GM12878 (cell line): ENCODE measurements at regions not wholly inside any gene's neighbourhood (a gene's known extent, or its start where the extent isn't known, plus 50 kb on each side); places are given as distances from the start of the nearest gene placed in this dataset.

ENCODE experiments used
- ATAC-seq: fragments of 200-7000 bp; cut with Tn5 transposase; 3 replicates; pipeline ENCODE4 v1.9.1; 2020; ENCODE audit warnings: mild to moderate bottlenecking, moderate library complexity
- BruUV-seq: library from RNA; stranded (reverse); fragments of 400-500 nt; replicated peaks from 2 replicates; lab custom pipeline; 2021; lab: Mats Ljungman, UMichigan
- CTCF ChIA-PET: fragments of 300-600 bp; sonication (Branson Sonifier 250); formaldehyde crosslinking; extraction: SDS; loops from one replicate; lab custom pipeline; 2021; ENCODE audit warnings: inconsistent platforms; lab: Yijun Ruan, JAX
- POLR2A ChIA-PET: fragments of 350-600 bp; formaldehyde crosslinking; extraction: SDS; loops from one replicate; lab custom pipeline; 2021; ENCODE audit warnings: inconsistent platforms; lab: Charles Lee
- RAD21 ChIA-PET: fragments of 300-600 bp; sonication (Branson Sonifier 250); formaldehyde crosslinking; loops from one replicate; lab custom pipeline; 2023; ENCODE audit warnings: antibody characterized with exemption; ENCODE audit not compliant: unreplicated experiment; lab: Charles Lee
- SMC1A ChIA-PET: fragments of 300-600 bp; sonication (Branson Sonifier 250); formaldehyde crosslinking; loops from one replicate; lab custom pipeline; 2023; ENCODE audit not compliant: unreplicated experiment, uncharacterized antibody; lab: Charles Lee
- DNase-seq: peaks from one replicate; pipeline ENCODE4 v3.0.0-alpha.2; 2011; ENCODE audit warnings: low read depth, low spot score
- FAIRE-seq: peaks from 3 replicates; lab custom pipeline; 2011; peaks lifted over from hg19 to GRCh38; lab: Jason Lieb, UNC
- H2AFZ ChIP-seq: 2 replicates; pipeline ENCODE4 v1.6.0; 2011; ENCODE audit warnings: low read depth, low read length, control low read depth; ENCODE audit not compliant: control insufficient read depth
- H3K27ac ChIP-seq: 2 replicates; pipeline ENCODE4 v1.5.1; 2011; ENCODE audit warnings: control low read depth; ENCODE audit not compliant: control insufficient read depth, insufficient read depth
- H3K27me3 ChIP-seq, 2 experiments: replicated peaks in 1 of 2; 2 replicates each; pipeline versions ENCODE4 v1.6.0 to v1.6.1; 2011; ENCODE audit warnings: low read length in 1 of 2; ENCODE audit not compliant: control insufficient read depth in 2 of 2, insufficient read depth in 2 of 2
- H3K36me3 ChIP-seq, 2 experiments: 2 replicates each; pipeline ENCODE4 v1.5.1; 2011; ENCODE audit warnings: low read length in 1 of 2; ENCODE audit not compliant: control insufficient read depth in 2 of 2, insufficient read depth in 2 of 2
- H3K4me1 ChIP-seq: 2 replicates; pipeline ENCODE4 v1.6.1; 2011; ENCODE audit warnings: mild to moderate bottlenecking, low read length, moderate library complexity, mixed read lengths; ENCODE audit not compliant: control insufficient read depth, insufficient read depth
- H3K4me2 ChIP-seq: 2 replicates; pipeline ENCODE4 v1.6.0; 2011; ENCODE audit warnings: control low read depth; ENCODE audit not compliant: control insufficient read depth, insufficient read depth
- H3K4me3 ChIP-seq: fragments of 200-600 bp; sonication (generic); 2 replicates; pipeline ENCODE4 v1.5.1; 2016
- H3K79me2 ChIP-seq: 2 replicates; pipeline ENCODE4 v1.6.0; 2011; ENCODE audit warnings: low read length; ENCODE audit not compliant: control insufficient read depth, insufficient read depth
- H3K9ac ChIP-seq: 2 replicates; pipeline ENCODE4 v1.8.0; 2011; ENCODE audit warnings: low read length, control low read depth, mixed read lengths; ENCODE audit not compliant: control insufficient read depth, insufficient read depth
- H3K9me3 ChIP-seq: replicated peaks from 3 replicates; pipeline ENCODE4 v1.5.1; 2011; ENCODE audit warnings: mild to moderate bottlenecking, low read length; ENCODE audit not compliant: control insufficient read depth, insufficient read depth
- H4K20me1 ChIP-seq: 2 replicates; pipeline ENCODE4 v1.6.0; 2011; ENCODE audit not compliant: control insufficient read depth, insufficient read depth
- CBX5 ChIP-seq: sonication (generic); IDR thresholded peaks from 2 replicates; pipeline ENCODE4 v1.6.1; 2016; ENCODE audit warnings: low read depth, moderate library complexity, mild to moderate bottlenecking, inconsistent platforms
- CREB1 ChIP-seq: IDR thresholded peaks from 2 replicates; pipeline ENCODE4 v1.6.1; 2012; ENCODE audit warnings: low read depth, mild to moderate bottlenecking, inconsistent platforms
- ETV6 ChIP-seq, 2 experiments: fragments of 450-650 bp in 1 of 2; IDR thresholded peaks in 1 of 2; conservative IDR thresholded peaks in 1 of 2; 2 replicates each; pipeline ENCODE4 v1.6.1; 2014; ENCODE audit warnings: antibody characterized with exemption in 1 of 2, borderline replicate concordance in 1 of 2, low read depth in 1 of 2, mild to moderate bottlenecking in 1 of 2, moderate library complexity in 1 of 2
- HDAC2 ChIP-seq: fragments of 200-600 bp; sonication (generic); IDR thresholded peaks from 2 replicates; pipeline ENCODE4 v1.6.1; 2017
- IKZF1 ChIP-seq: fragments of 450-650 bp; conservative IDR thresholded peaks from 2 replicates; pipeline ENCODE4 v1.6.1; 2017; ENCODE audit warnings: antibody characterized with exemption, mild to moderate bottlenecking
- MEF2B ChIP-seq: fragments of 450-650 bp; IDR thresholded peaks from 2 replicates; pipeline ENCODE4 v1.6.1; 2018; ENCODE audit warnings: mild to moderate bottlenecking, moderate library complexity; ENCODE audit not compliant: partially characterized antibody, poor library complexity, severe bottlenecking
- MXI1 ChIP-seq: fragments of 150-350 bp; IDR thresholded peaks from 2 replicates; pipeline ENCODE4 v1.6.1; 2011; ENCODE audit warnings: low read depth, mild to moderate bottlenecking, inconsistent platforms, low read length, improper control_type of control experiment
- MYC ChIP-seq: IDR thresholded peaks from 2 replicates; pipeline ENCODE4 v1.6.1; 2011; ENCODE audit warnings: mild to moderate bottlenecking, low read length, moderate library complexity, inconsistent platforms; ENCODE audit not compliant: insufficient read depth, insufficient replicate concordance, insufficient read length, severe bottlenecking
- NR2F1 ChIP-seq: fragments of 450-650 bp; conservative IDR thresholded peaks from 2 replicates; pipeline ENCODE4 v1.6.1; 2017; ENCODE audit warnings: mild to moderate bottlenecking
- NRF1 ChIP-seq: conservative IDR thresholded peaks from 2 replicates; pipeline ENCODE4 v1.6.1; 2011; ENCODE audit warnings: mild to moderate bottlenecking, low read depth, low read length, improper control_type of control experiment
- RAD51 ChIP-seq: fragments of 450-650 bp; IDR thresholded peaks from 2 replicates; pipeline ENCODE4 v1.6.1; 2016; ENCODE audit warnings: moderate library complexity, mild to moderate bottlenecking, inconsistent platforms
- SMC3 ChIP-seq: IDR thresholded peaks from 2 replicates; pipeline ENCODE4 v1.6.1; 2011; ENCODE audit warnings: low read length, improper control_type of control experiment, borderline replicate concordance
- SP1 ChIP-seq: IDR thresholded peaks from one replicate; pipeline ENCODE4 v1.6.1; 2011; ENCODE audit warnings: low read depth, low read length
- SREBF1 ChIP-seq: IDR thresholded peaks from 2 replicates; pipeline ENCODE4 v1.6.1; 2012; ENCODE audit warnings: mild to moderate bottlenecking, low read length
- SUZ12 ChIP-seq: fragments of 200-600 bp; sonication (generic); IDR thresholded peaks from one replicate; pipeline ENCODE4 v1.6.1; 2018; ENCODE audit warnings: antibody characterized with exemption, mild to moderate bottlenecking; ENCODE audit not compliant: unreplicated experiment
- ZBED1 ChIP-seq: IDR thresholded peaks from 2 replicates; pipeline ENCODE4 v1.6.1; 2016; ENCODE audit warnings: borderline replicate concordance
- WGBS: methylation state at CpG from one replicate; pipeline ENCODE4 v1.1.6; 2016; ENCODE audit warnings: low lambda C conversion rate; ENCODE audit not compliant: insufficient replicate concordance, insufficient coverage; ENCODE audit errors: missing lambda C conversion rate; 5-methylcytosine and 5-hydroxymethylcytosine counted together
- in situ Hi-C: fragments of 300-500 bp; cut with MboI; formaldehyde crosslinking; loops from 9 replicates; pipeline ENCODE4 v1.14.3; 2018; ENCODE audit warnings: mixed read lengths
- intact Hi-C: fragments of 100-400 bp; cut with micrococcal nuclease; formaldehyde crosslinking; loops from one replicate; pipeline ENCODE4 v1.14.2; 2022; ENCODE audit not compliant: unreplicated experiment
- TF ChIP-seq, protein P1 (sequence below): IDR thresholded peaks from 2 replicates; pipeline ENCODE4 v1.6.1; 2011; ENCODE audit warnings: mild to moderate bottlenecking, low read depth, low read length, moderate library complexity; ENCODE audit not compliant: insufficient replicate concordance

- DNase-seq (no peak), FAIRE-seq (no peak)
- WGBS = 31% methylated on average over 4 of the region's 4 CpGs
- H4K20me1 ChIP-seq = no peaks in the 10 kb centered on the region
- in situ Hi-C loops = no loop called here
- no peak overlapping the region for H3K27ac ChIP-seq
- no peak overlapping the region for H2AFZ ChIP-seq
- no peak for TF ChIP-seq SREBF1
- TF ChIP-seq SP1 = no peak
- no peak for TF ChIP-seq ZBED1
- no peak for TF ChIP-seq SUZ12
- TF ChIP-seq MXI1 = no peak
- no peak for TF ChIP-seq NRF1
- no peak for TF ChIP-seq CREB1
- no peak for TF ChIP-seq ETV6 (conservative IDR thresholded peaks at IDR 0.05 in 1 of 2, IDR thresholded peaks at IDR 0.05 in 1 of 2; ENCODE audit: borderline replicate concordance in 1 of 2, low read depth in 1 of 2)
- TF ChIP-seq, all 136 proteins: peak for 0
- ChIA-PET POLR2A (no interaction called here), RAD21 (no interaction called here), CTCF (interaction anchor here (1.1 kb wide), 1 partner anchor 57 kb away, joined by 3 read pairs; no protein-coding TSS in a partner anchor), SMC1A (interaction anchor here (0.6 kb wide), 1 partner anchor 210 kb away, joined by 3 read pairs; no protein-coding TSS in a partner anchor)
- Histone ChIP-seq H3K27me3 (peaks cover 0 to 3% of the 10 kb centered on the region in 2 experiments; a peak in 1 of 4 replicates), H3K79me2 (no peaks in the 10 kb centered on the region), H3K9ac (no peak overlapping the region), H3K9me3 (no peaks in the 10 kb centered on the region), H3K4me2 (no peak overlapping the region), H3K4me1 (no peaks in the 10 kb centered on the region), H3K36me3 (no peaks in the 10 kb centered on the region), H3K4me3 (no peak overlapping the region)
- no TSS peak for BruUV-seq
- ATAC-seq = no peak
- intact Hi-C loops = no loop called here
Observed at GRCh38 chr3:11953350-11953749, 50.8 kb upstream of the SYN2 start.

DNA sequence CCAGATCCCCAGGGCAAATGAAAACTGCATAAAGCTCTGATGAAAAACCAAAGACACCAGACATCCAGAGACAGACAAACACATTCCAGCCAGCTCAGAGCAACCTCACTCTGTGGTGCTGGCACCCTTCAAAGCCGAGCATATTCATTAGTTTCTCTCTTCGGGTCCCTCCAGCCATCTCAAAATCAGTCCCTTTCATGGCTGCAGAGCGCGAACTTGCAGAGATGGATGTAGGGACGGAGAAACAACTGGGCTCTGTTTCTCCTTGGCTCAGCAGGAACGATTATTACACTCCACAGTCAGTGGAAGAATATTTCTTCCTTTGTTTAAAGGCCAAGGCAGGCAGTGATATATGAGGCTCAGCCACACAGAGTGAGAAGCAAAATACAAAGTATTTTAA is 50.4 kb upstream of the SYN2 start:
- no peak for FAIRE-seq
- ChIA-PET RAD21 (no interaction called here), SMC1A (interaction anchor here (0.6 kb wide), 1 partner anchor 210 kb away, joined by 3 read pairs; no protein-coding TSS in a partner anchor), CTCF (interaction anchor here (1.1 kb wide), 1 partner anchor 57 kb away, joined by 3 read pairs; no protein-coding TSS in a partner anchor), POLR2A (no interaction called here)
- Histone ChIP-seq H3K4me3 (no peak overlapping the region), H3K4me2 (no peak overlapping the region), H3K9me3 (no peaks in the 10 kb centered on the region), H3K27me3 (peaks cover 0 to 3% of the 10 kb centered on the region in 2 experiments; a peak in 1 of 4 replicates), H4K20me1 (no peaks in the 10 kb centered on the region), H3K4me1 (no peaks in the 10 kb centered on the region), H3K36me3 (no peaks in the 10 kb centered on the region), H3K79me2 (no peaks in the 10 kb centered on the region), H2AFZ (no peak overlapping the region), H3K27ac (no peak overlapping the region), H3K9ac (no peak overlapping the region)
- no peak for TF ChIP-seq MYC
- TF ChIP-seq NR2F1 = no peak
- TF ChIP-seq CBX5 = no peak
- TF ChIP-seq MEF2B = no peak
- TF ChIP-seq, protein P1, sequence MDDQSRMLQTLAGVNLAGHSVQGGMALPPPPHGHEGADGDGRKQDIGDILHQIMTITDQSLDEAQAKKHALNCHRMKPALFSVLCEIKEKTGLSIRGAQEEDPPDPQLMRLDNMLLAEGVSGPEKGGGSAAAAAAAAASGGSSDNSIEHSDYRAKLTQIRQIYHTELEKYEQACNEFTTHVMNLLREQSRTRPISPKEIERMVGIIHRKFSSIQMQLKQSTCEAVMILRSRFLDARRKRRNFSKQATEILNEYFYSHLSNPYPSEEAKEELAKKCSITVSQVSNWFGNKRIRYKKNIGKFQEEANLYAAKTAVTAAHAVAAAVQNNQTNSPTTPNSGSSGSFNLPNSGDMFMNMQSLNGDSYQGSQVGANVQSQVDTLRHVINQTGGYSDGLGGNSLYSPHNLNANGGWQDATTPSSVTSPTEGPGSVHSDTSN = no peak
- TF ChIP-seq HDAC2 = no peak
- no peak for TF ChIP-seq SMC3
- no peak for TF ChIP-seq RAD51
- no peak for TF ChIP-seq IKZF1
- ATAC-seq = no peak
- BruUV-seq = no TSS peak
- intact Hi-C loops = no loop called here
- in situ Hi-C loops = no loop called here
- 42% methylated on average over 6 of the region's 6 CpGs for WGBS
- no peak for DNase-seq
